H1 (cell line): ENCODE measurements at regions not wholly inside any gene's neighbourhood (a gene's known extent, or its start where the extent isn't known, plus 50 kb on each side); places are given as distances from the start of the nearest gene placed in this dataset. TPM values are rescaled to one million over a fixed set of nuclear protein-coding genes. Genes with fewer than 3 reads are reported as not detected.

Experiments
- EP300 ChIP-seq, 2 experiments: IDR thresholded peaks; 1 replicate in 1 of 2; 2 replicates in 1 of 2; pipeline ENCODE4 v1.6.1; 2011 to 2012; ENCODE audit warnings: low read depth in 2 of 2, low read length in 2 of 2, mild to moderate bottlenecking in 2 of 2, borderline replicate concordance in 1 of 2, inconsistent platforms in 1 of 2, moderate library complexity in 1 of 2
- JUND ChIP-seq: IDR thresholded peaks from 2 replicates; pipeline ENCODE4 v1.6.1; 2011; ENCODE audit warnings: mild to moderate bottlenecking, improper control_type of control experiment, low read length
- KDM1A ChIP-seq: fragments of 200-600, 300-600 bp; sonication (generic); IDR thresholded peaks from 2 replicates; pipeline ENCODE4 v1.7.1; 2016; ENCODE audit warnings: mild to moderate bottlenecking, low read length, borderline replicate concordance
- POU5F1 ChIP-seq: IDR thresholded peaks from 2 replicates; pipeline ENCODE4 v1.6.1; 2011; ENCODE audit warnings: low read depth, mild to moderate bottlenecking, low read length, moderate library complexity
- RBBP5 ChIP-seq: IDR thresholded peaks from 2 replicates; pipeline ENCODE4 v1.7.1; 2012; ENCODE audit warnings: low read depth, mild to moderate bottlenecking, inconsistent platforms, low read length, moderate library complexity, borderline replicate concordance
- SP4 ChIP-seq: IDR thresholded peaks from 2 replicates; pipeline ENCODE4 v1.6.1; 2012; ENCODE audit warnings: low read length, inconsistent platforms
- TAF1 ChIP-seq: IDR thresholded peaks from 2 replicates; pipeline ENCODE4 v1.6.1; 2011; ENCODE audit warnings: mild to moderate bottlenecking, low read depth, low read length
- small RNA-seq: library from polyadenylated mRNA; stranded (forward); fragments of <200 nt; extraction: miRNeasy Mini kit (QIAGEN cat#:217004); gene quantifications from one replicate; pipeline ENCODE3, GENCODE V24; 2013; ENCODE audit not compliant: insufficient read depth

DNA sequence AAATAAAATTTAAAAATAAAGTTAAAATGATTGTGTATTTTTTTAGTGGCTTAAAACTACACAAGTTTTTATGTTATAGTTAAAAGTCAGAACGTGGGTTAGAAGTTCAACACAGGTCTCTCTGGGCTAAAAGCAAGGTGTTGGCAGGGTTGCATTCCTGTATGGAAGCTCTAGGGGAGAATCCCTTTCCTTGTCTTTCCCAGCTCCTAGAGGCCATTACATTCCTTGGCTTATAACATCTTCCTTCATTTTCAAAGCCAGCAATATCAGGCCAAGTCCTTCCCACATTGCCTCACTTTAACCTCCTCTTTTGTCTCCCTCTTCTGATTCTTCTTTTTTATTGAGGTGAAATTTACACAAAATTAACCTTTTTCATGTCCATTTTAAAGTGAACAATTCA lies 52.4 kb upstream of the EEPD1 start (continued):
- TF ChIP-seq KDM1A (no peak), EP300 (IDR thresholded peaks at IDR 0.05; ENCODE audit: borderline replicate concordance in 1 of 2, low read depth in 2 of 2, low read length in 2 of 2) (no peak), TAF1 (no peak), RBBP5 (no peak), POU5F1 (no peak), JUND (no peak), SP4 (no peak)
- TF ChIP-seq, all 59 proteins: peak for 0

Small RNAs in the stretch of these regions (small RNA-seq; reads per million reads assigned to genes)
- gene RNU6-1085P = not detected
